Right atrium auricular region (tissue), 2 donors: ENCODE measurements at regions not wholly inside any gene's neighbourhood (a gene's known extent, or its start where the extent isn't known, plus 50 kb on each side); places are given as distances from the start of the nearest gene placed in this dataset.

ENCODE experiments used
- DNase-seq: peaks from one replicate; pipeline ENCODE4 v3.0.0-alpha.2; 2019; ENCODE audit warnings: low spot score
- H3K27ac ChIP-seq, 2 donors: fragments of 200-600 bp; sonication (generic); 1 replicate in 1 of 2; 2 replicates in 1 of 2; pipeline ENCODE4 v1.5.1; 2016 to 2019
- H3K27me3 ChIP-seq, 2 donors: fragments of 200-600 bp; sonication (generic); one replicate each; pipeline versions ENCODE4 v1.5.1 to v1.6.0; 2017 to 2019
- H3K36me3 ChIP-seq: fragments of 200-600 bp; sonication (generic); one replicate; pipeline ENCODE4 v1.5.1; 2016
- H3K4me1 ChIP-seq, 2 donors: fragments of 200-600 bp; sonication (generic); one replicate each; pipeline versions ENCODE4 v1.5.1 to v1.6.0; 2017 to 2019
- H3K4me3 ChIP-seq, 2 donors: fragments of 200-600 bp; sonication (generic); 1 replicate in 1 of 2; 2 replicates in 1 of 2; pipeline ENCODE4 v1.5.1; 2017 to 2019; ENCODE audit warnings: mild to moderate bottlenecking in 1 of 2, moderate library complexity in 1 of 2
- H3K9me3 ChIP-seq, 2 donors: fragments of 200-600 bp; sonication (generic); one replicate each; pipeline ENCODE4 v1.5.1; 2019
- CTCF ChIP-seq, 2 donors: fragments of 200-600 bp; sonication (generic); IDR thresholded peaks; one replicate each; pipeline ENCODE4 v1.5.1; 2019; ENCODE audit warnings: antibody characterized with exemption in 2 of 2

- no peak overlapping the region for H3K27ac ChIP-seq
- peak overlapping the region in 1 of 2 donors; percentile 10 for H3K4me3 ChIP-seq
- H3K9me3 ChIP-seq, result no peaks in the 10 kb centered on the region
- TF ChIP-seq CTCF (IDR thresholded peaks at IDR 0.05), result peak in 1 of 2 donors; percentile 47
- H3K4me1 ChIP-seq, result no peaks in the 10 kb centered on the region
- H3K36me3 ChIP-seq, result no peaks in the 10 kb centered on the region
- no peaks in the 10 kb centered on the region for H3K27me3 ChIP-seq
- DNase-seq, result no peak
These were observed 967.9 kb downstream of the FSCB start for GRCh38 chr14:43539210-43539609.

GRCh38 chr14:43535231-43535838, 971.7 kb downstream of the FSCB start:
- H3K36me3 ChIP-seq, result no peaks in the 10 kb centered on the region
- TF ChIP-seq CTCF (IDR thresholded peaks at IDR 0.05), result no peak
- no peak overlapping the region for H3K4me3 ChIP-seq
- no peaks in the 10 kb centered on the region for H3K9me3 ChIP-seq
- no peaks in the 10 kb centered on the region for H3K4me1 ChIP-seq
- no peak for DNase-seq
- H3K27ac ChIP-seq, result no peak overlapping the region
- H3K27me3 ChIP-seq, result no peaks in the 10 kb centered on the region

- Histone ChIP-seq H3K27me3 (no peaks in the 10 kb centered on the region), H3K4me3 (no peak overlapping the region), H3K4me1 (no peaks in the 10 kb centered on the region), H3K36me3 (no peaks in the 10 kb centered on the region), H3K27ac (no peak overlapping the region), H3K9me3 (no peaks in the 10 kb centered on the region)
- no peak for TF ChIP-seq CTCF (IDR thresholded peaks at IDR 0.05)
- DNase-seq, result no peak
These were observed 974.2 kb downstream of the FSCB start for GRCh38 chr14:43532825-43533416.

GRCh38 chr14:43528321-43528720, 978.8 kb downstream of the FSCB start:
- H3K36me3 ChIP-seq, result no peaks in the 10 kb centered on the region
- no peaks in the 10 kb centered on the region for H3K4me1 ChIP-seq
- H3K27ac ChIP-seq, result no peak overlapping the region
- DNase-seq, result no peak
- no peak overlapping the region for H3K4me3 ChIP-seq
- H3K9me3 ChIP-seq, result no peaks in the 10 kb centered on the region
- TF ChIP-seq CTCF (IDR thresholded peaks at IDR 0.05), result no peak
- H3K27me3 ChIP-seq, result no peaks in the 10 kb centered on the region

GRCh38 chr14:43525658-43526057, 981.4 kb downstream of the FSCB start:
- no peak for DNase-seq
- no peaks in the 10 kb centered on the region for H3K9me3 ChIP-seq
- H3K27ac ChIP-seq, result no peak overlapping the region
- no peaks in the 10 kb centered on the region for H3K27me3 ChIP-seq
- no peak for TF ChIP-seq CTCF (IDR thresholded peaks at IDR 0.05)
- H3K36me3 ChIP-seq, result no peaks in the 10 kb centered on the region
- H3K4me3 ChIP-seq, result no peak overlapping the region
- no peaks in the 10 kb centered on the region for H3K4me1 ChIP-seq

- no peak overlapping the region for H3K4me3 ChIP-seq
- H3K9me3 ChIP-seq, result no peaks in the 10 kb centered on the region
- H3K4me1 ChIP-seq, result no peaks in the 10 kb centered on the region
- H3K27me3 ChIP-seq, result no peaks in the 10 kb centered on the region
- no peak for TF ChIP-seq CTCF (IDR thresholded peaks at IDR 0.05)
- H3K36me3 ChIP-seq, result no peaks in the 10 kb centered on the region
- DNase-seq, result no peak
- no peak overlapping the region for H3K27ac ChIP-seq
These were observed 984.2 kb downstream of the FSCB start for GRCh38 chr14:43522901-43523300.
